ENCODE measurements at regions not wholly inside any gene's neighbourhood (a gene's known extent, or its start where the extent isn't known, plus 50 kb on each side); places are given as distances from the start of the nearest gene placed in this dataset.
"Not testable (repeated sequence)": the region's sequence is repeated elsewhere in the genome, so short reads cannot be mapped to it uniquely, and the experiment has no call there.

- H3K4me3 ChIP-seq (ENCODE audit: low read depth, low read length), result no peak overlapping the region
- no peak for DNase-seq (ENCODE audit: low read depth)
These were observed 804.2 kb downstream of the ANKRD7 start for GRCh38 chr7:119028736-119029135.

DNA sequence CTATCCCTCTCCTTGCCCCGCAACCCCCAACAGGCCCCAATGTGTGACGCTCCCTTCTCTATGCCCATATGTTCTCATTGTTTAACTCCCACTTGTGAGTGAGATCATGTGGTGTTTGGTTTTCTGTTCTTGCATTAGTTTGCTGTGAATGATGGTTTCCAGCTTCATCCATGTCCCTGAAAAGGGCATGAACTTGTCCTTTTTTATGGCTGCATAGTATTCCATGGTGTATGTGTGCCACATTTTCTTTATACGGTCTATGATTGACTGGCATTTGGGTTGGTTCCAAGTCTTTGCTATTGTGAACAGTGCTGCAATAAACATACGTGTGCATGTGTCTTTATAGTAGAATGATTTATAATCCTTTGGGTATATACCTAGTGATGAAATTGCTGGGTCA is 807.6 kb downstream of the ANKRD7 start:
- not testable (repeated sequence) for DNase-seq (ENCODE audit: low read depth)

More at GRCh38 chr7:119028736-119029135, 804.2 kb downstream of the ANKRD7 start:
- TF ChIP-seq, protein P1, sequence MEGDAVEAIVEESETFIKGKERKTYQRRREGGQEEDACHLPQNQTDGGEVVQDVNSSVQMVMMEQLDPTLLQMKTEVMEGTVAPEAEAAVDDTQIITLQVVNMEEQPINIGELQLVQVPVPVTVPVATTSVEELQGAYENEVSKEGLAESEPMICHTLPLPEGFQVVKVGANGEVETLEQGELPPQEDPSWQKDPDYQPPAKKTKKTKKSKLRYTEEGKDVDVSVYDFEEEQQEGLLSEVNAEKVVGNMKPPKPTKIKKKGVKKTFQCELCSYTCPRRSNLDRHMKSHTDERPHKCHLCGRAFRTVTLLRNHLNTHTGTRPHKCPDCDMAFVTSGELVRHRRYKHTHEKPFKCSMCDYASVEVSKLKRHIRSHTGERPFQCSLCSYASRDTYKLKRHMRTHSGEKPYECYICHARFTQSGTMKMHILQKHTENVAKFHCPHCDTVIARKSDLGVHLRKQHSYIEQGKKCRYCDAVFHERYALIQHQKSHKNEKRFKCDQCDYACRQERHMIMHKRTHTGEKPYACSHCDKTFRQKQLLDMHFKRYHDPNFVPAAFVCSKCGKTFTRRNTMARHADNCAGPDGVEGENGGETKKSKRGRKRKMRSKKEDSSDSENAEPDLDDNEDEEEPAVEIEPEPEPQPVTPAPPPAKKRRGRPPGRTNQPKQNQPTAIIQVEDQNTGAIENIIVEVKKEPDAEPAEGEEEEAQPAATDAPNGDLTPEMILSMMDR (IDR thresholded peaks at IDR 0.05; ENCODE audit: low read depth, low read length, missing control alignments), result no peak

GRCh38 chr7:119033641-119034040 is 809.1 kb downstream of the ANKRD7 start:
- H3K4me3 ChIP-seq (ENCODE audit: low read depth, low read length), result no peak overlapping the region
- TF ChIP-seq, protein P1 (IDR thresholded peaks at IDR 0.05; ENCODE audit: low read depth, low read length, missing control alignments), result no peak
- DNase-seq (ENCODE audit: low read depth), result no peak

More for the DNA sequence above, 807.6 kb downstream of the ANKRD7 start:
- H3K4me3 ChIP-seq (ENCODE audit: low read depth, low read length), result not testable (repeated sequence)

DNA sequence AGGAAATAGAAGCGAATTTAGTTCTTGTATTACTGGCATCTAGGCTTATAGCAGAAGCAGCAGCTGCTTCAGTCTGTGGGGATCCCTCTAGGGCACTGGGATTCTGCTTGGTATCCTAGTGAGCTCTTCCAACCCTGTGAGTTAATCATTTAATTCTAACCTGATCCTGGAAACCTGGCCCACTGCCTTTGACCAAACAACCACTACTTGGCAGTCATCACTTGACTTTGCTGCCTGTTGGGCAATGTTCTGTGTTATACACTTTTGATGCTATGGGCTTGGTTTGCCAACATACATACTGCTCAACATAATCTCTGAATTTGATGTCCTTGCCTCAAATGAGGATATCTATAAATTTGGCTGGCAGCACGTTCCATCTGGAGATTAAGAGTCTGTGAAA is 813.4 kb downstream of the ANKRD7 start:
- TF ChIP-seq, protein P1 (IDR thresholded peaks at IDR 0.05; ENCODE audit: low read depth, low read length, missing control alignments), result no peak
- no peak for DNase-seq (ENCODE audit: low read depth)
- no peak overlapping the region for H3K4me3 ChIP-seq (ENCODE audit: low read depth, low read length)

DNA sequence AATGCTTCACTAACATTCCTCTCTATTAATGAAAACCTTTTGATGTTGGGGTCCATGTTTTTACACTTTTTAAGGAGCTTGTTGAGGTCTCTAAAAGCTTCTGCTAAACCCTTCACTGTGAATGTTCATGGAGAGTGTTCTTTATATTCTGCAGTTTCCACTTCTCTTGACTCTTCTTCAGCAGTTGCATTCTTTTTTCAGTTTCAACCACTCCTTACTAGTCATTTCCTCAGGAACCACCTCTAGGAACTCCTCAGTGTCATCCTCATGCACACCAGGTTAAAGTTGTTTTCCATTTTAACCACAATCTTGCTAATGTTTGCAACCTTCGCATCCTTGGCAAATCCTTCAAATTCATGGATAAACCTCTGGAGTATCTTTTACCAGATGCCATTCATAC is 821.6 kb downstream of the ANKRD7 start:
- DNase-seq (ENCODE audit: low read depth), result no peak
- TF ChIP-seq, protein P1 (IDR thresholded peaks at IDR 0.05; ENCODE audit: low read depth, low read length, missing control alignments), result no peak
- no peak overlapping the region for H3K4me3 ChIP-seq (ENCODE audit: low read depth, low read length)

DNA sequence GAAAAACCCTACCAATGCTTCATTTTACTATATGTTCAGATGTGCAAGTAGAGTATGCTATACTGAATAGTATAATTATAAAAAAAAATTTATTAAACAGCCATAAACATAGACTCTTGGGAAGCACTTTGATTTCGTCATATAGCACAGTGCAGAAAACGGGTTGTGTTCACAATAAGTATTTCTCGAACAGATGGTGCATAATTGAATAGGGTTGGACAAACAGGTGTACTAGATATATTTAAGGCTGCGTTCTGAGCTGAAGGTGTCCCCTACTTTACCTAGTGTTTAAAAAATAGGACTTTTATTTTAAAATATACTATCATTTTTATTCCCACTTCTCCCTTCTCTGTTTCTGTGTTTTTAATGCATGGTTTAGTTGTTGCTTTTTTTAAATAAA is 841.5 kb downstream of the ANKRD7 start:
- DNase-seq (ENCODE audit: low read depth), result no peak
- no peak overlapping the region for H3K4me3 ChIP-seq (ENCODE audit: low read depth, low read length)
- TF ChIP-seq, protein P1 (IDR thresholded peaks at IDR 0.05; ENCODE audit: low read depth, low read length, missing control alignments), result no peak

GRCh38 chr7:119086026-119086425 is 861.5 kb downstream of the ANKRD7 start:
- H3K4me3 ChIP-seq (ENCODE audit: low read depth, low read length), result no peak overlapping the region
- no peak for DNase-seq (ENCODE audit: low read depth)
- TF ChIP-seq, protein P1 (IDR thresholded peaks at IDR 0.05; ENCODE audit: low read depth, low read length, missing control alignments), result no peak

Data from GM12864 (cell line).